ENCODE measurements at regions not wholly inside any gene's neighbourhood (a gene's known extent, or its start where the extent isn't known, plus 50 kb on each side); places are given as distances from the start of the nearest gene placed in this dataset.

GRCh38 chr13:84867246-84867645 is 932.0 kb downstream of the SLITRK6 start:
- H3K4me2 ChIP-seq (ENCODE audit: low read length), result no peak overlapping the region
- H3K9me3 ChIP-seq (ENCODE audit: insufficient read depth, low read length), result no peaks in the 10 kb centered on the region
- H3K79me2 ChIP-seq (ENCODE audit: low read length), result no peaks in the 10 kb centered on the region
- no peaks in the 10 kb centered on the region for H4K20me1 ChIP-seq (ENCODE audit: insufficient read depth, low read length)
- peaks cover 2% of the 10 kb centered on the region; the same call in 1 of the 2 replicates for H3K4me1 ChIP-seq (ENCODE audit: low read length)
- no peak overlapping the region for H3K27ac ChIP-seq (ENCODE audit: low read length)
- peak overlapping the region; percentile 55; the same call in 1 of the 2 replicates for H2AFZ ChIP-seq (ENCODE audit: low read depth, low read length)
- H3K36me3 ChIP-seq (replicated peaks; ENCODE audit: low read depth, low read length), result no peaks in the 10 kb centered on the region
- TF ChIP-seq CTCF (IDR thresholded peaks at IDR 0.05; ENCODE audit: low read depth, low read length) (no peak), EZH2phosphoT487 (IDR thresholded peaks at IDR 0.05; ENCODE audit: low read depth) (no peak)
- no peak overlapping the region for H3K9ac ChIP-seq (ENCODE audit: low read length)
- H3K4me3 ChIP-seq (ENCODE audit: low read length), result no peak overlapping the region
- H3K27me3 ChIP-seq (ENCODE audit: low read depth, low read length), result no peaks in the 10 kb centered on the region

GRCh38 chr13:84865783-84866221 is 933.4 kb downstream of the SLITRK6 start:
- Histone ChIP-seq H3K36me3 (replicated peaks; ENCODE audit: low read depth, low read length) (no peaks in the 10 kb centered on the region), H3K4me3 (ENCODE audit: low read length) (no peak overlapping the region), H4K20me1 (ENCODE audit: insufficient read depth, low read length) (no peaks in the 10 kb centered on the region), H3K9ac (ENCODE audit: low read length) (no peak overlapping the region), H3K4me2 (ENCODE audit: low read length) (no peak overlapping the region), H3K4me1 (ENCODE audit: low read length) (peaks cover 2% of the 10 kb centered on the region; the same call in 1 of the 2 replicates), H3K27ac (ENCODE audit: low read length) (no peak overlapping the region), H2AFZ (ENCODE audit: low read depth, low read length) (no peak overlapping the region), H3K27me3 (ENCODE audit: low read depth, low read length) (no peaks in the 10 kb centered on the region), H3K9me3 (ENCODE audit: insufficient read depth, low read length) (no peaks in the 10 kb centered on the region), H3K79me2 (ENCODE audit: low read length) (no peaks in the 10 kb centered on the region)
- no peak for TF ChIP-seq EZH2phosphoT487 (IDR thresholded peaks at IDR 0.05; ENCODE audit: low read depth)
- no peak for TF ChIP-seq CTCF (IDR thresholded peaks at IDR 0.05; ENCODE audit: low read depth, low read length)

- peak overlapping the region; percentile 41 for H3K4me2 ChIP-seq (ENCODE audit: low read length)
- no peaks in the 10 kb centered on the region for H3K79me2 ChIP-seq (ENCODE audit: low read length)
- H3K9me3 ChIP-seq (ENCODE audit: insufficient read depth, low read length), result no peaks in the 10 kb centered on the region
- no peaks in the 10 kb centered on the region for H3K36me3 ChIP-seq (replicated peaks; ENCODE audit: low read depth, low read length)
- no peak for TF ChIP-seq EZH2phosphoT487 (IDR thresholded peaks at IDR 0.05; ENCODE audit: low read depth)
- no peak for TF ChIP-seq CTCF (IDR thresholded peaks at IDR 0.05; ENCODE audit: low read depth, low read length)
- H3K4me1 ChIP-seq (ENCODE audit: low read length), result no peaks in the 10 kb centered on the region
- H4K20me1 ChIP-seq (ENCODE audit: insufficient read depth, low read length), result no peaks in the 10 kb centered on the region
- H2AFZ ChIP-seq (ENCODE audit: low read depth, low read length), result peak overlapping the region; percentile 45
- no peaks in the 10 kb centered on the region for H3K27me3 ChIP-seq (ENCODE audit: low read depth, low read length)
- no peak overlapping the region; the same call in 1 of the 2 replicates for H3K9ac ChIP-seq (ENCODE audit: low read length)
- peak overlapping the region; percentile 37 for H3K4me3 ChIP-seq (ENCODE audit: low read length)
- no peak overlapping the region for H3K27ac ChIP-seq (ENCODE audit: low read length)
These were observed 934.9 kb downstream of the SLITRK6 start for GRCh38 chr13:84864341-84864740.

GRCh38 chr13:84847107-84847506 is 952.1 kb downstream of the SLITRK6 start:
- TF ChIP-seq EZH2phosphoT487 (IDR thresholded peaks at IDR 0.05; ENCODE audit: low read depth), result no peak
- TF ChIP-seq CTCF (IDR thresholded peaks at IDR 0.05; ENCODE audit: low read depth, low read length), result no peak
- Histone ChIP-seq H3K79me2 (ENCODE audit: low read length) (no peaks in the 10 kb centered on the region), H3K27ac (ENCODE audit: low read length) (no peak overlapping the region), H3K4me1 (ENCODE audit: low read length) (no peaks in the 10 kb centered on the region), H4K20me1 (ENCODE audit: insufficient read depth, low read length) (no peaks in the 10 kb centered on the region), H3K36me3 (replicated peaks; ENCODE audit: low read depth, low read length) (no peaks in the 10 kb centered on the region), H2AFZ (ENCODE audit: low read depth, low read length) (no peak overlapping the region), H3K4me2 (ENCODE audit: low read length) (no peak overlapping the region), H3K9me3 (ENCODE audit: insufficient read depth, low read length) (peaks cover 3% of the 10 kb centered on the region; the same call in 1 of the 2 replicates), H3K4me3 (ENCODE audit: low read length) (no peak overlapping the region), H3K27me3 (ENCODE audit: low read depth, low read length) (no peaks in the 10 kb centered on the region), H3K9ac (ENCODE audit: low read length) (no peak overlapping the region)
